PFSK-1 (cell line): ENCODE measurements at regions not wholly inside any gene's neighbourhood (a gene's known extent, or its start where the extent isn't known, plus 50 kb on each side); places are given as distances from the start of the nearest gene placed in this dataset.

ENCODE experiments used
- FOXP2 ChIP-seq: optimal IDR thresholded peaks from 2 replicates; pipeline ENCODE3; 2011; ENCODE audit warnings: borderline replicate concordance, control low read depth, inconsistent platforms; ENCODE audit not compliant: insufficient read depth; ENCODE audit errors: extremely low read length, extremely low read depth
- POLR2AphosphoS5 ChIP-seq: IDR thresholded peaks from 2 replicates; pipeline ENCODE4 v1.6.1; 2012; ENCODE audit warnings: low read depth, mild to moderate bottlenecking, control low read depth, low read length, moderate library complexity
- TAF1 ChIP-seq: IDR thresholded peaks from 2 replicates; pipeline ENCODE4 v1.6.1; 2012; ENCODE audit warnings: low read length, control low read depth, borderline replicate concordance; ENCODE audit not compliant: insufficient read depth
- TF ChIP-seq, protein P1 (sequence below), 2 experiments: IDR thresholded peaks; 2 replicates each; pipeline versions ENCODE4 v1.6.1 to v1.8.0; 2011 to 2012; ENCODE audit warnings: low read depth in 2 of 2, low read length in 2 of 2, control low read depth in 1 of 2, inconsistent platforms in 1 of 2, mild to moderate bottlenecking in 1 of 2, moderate library complexity in 1 of 2; ENCODE audit not compliant: insufficient read depth in 1 of 2

DNA sequence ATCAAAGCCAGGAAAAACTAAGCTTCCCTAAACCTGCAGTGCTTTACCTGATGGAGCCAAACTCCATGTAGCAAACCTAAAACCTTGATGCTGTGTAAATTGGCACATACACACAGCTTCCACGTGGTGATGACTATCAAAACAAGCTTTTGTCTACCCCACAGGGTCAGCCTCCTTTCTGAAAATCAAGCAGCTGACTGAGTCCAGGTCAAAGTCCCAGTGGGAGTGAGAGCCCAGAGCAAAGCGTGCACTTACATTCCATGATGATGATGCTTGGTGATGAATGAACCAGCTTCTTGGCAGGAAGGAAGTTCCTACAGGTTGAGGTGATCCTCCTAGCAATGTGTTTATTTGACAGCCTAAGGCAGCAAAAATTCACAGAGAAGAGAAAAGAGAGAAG lies 630.0 kb upstream of the TBX3 start:
- TF ChIP-seq TAF1 (no peak), POLR2AphosphoS5 (no peak), FOXP2 (no peak)
- TF ChIP-seq, protein P1, sequence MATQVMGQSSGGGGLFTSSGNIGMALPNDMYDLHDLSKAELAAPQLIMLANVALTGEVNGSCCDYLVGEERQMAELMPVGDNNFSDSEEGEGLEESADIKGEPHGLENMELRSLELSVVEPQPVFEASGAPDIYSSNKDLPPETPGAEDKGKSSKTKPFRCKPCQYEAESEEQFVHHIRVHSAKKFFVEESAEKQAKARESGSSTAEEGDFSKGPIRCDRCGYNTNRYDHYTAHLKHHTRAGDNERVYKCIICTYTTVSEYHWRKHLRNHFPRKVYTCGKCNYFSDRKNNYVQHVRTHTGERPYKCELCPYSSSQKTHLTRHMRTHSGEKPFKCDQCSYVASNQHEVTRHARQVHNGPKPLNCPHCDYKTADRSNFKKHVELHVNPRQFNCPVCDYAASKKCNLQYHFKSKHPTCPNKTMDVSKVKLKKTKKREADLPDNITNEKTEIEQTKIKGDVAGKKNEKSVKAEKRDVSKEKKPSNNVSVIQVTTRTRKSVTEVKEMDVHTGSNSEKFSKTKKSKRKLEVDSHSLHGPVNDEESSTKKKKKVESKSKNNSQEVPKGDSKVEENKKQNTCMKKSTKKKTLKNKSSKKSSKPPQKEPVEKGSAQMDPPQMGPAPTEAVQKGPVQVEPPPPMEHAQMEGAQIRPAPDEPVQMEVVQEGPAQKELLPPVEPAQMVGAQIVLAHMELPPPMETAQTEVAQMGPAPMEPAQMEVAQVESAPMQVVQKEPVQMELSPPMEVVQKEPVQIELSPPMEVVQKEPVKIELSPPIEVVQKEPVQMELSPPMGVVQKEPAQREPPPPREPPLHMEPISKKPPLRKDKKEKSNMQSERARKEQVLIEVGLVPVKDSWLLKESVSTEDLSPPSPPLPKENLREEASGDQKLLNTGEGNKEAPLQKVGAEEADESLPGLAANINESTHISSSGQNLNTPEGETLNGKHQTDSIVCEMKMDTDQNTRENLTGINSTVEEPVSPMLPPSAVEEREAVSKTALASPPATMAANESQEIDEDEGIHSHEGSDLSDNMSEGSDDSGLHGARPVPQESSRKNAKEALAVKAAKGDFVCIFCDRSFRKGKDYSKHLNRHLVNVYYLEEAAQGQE (IDR thresholded peaks at IDR 0.05; ENCODE audit: insufficient read depth in 1 of 2, low read depth in 2 of 2, low read length in 2 of 2): no peak
